Gastroesophageal sphincter (tissue), 3 donors: ENCODE measurements at regions not wholly inside any gene's neighbourhood (a gene's known extent, or its start where the extent isn't known, plus 50 kb on each side); places are given as distances from the start of the nearest gene placed in this dataset.

ENCODE experiments used
- EP300 ChIP-seq: sonication (generic); formaldehyde crosslinking; IDR thresholded peaks from one replicate; pipeline ENCODE4 v1.6.1; 2017; ENCODE audit warnings: antibody characterized with exemption, mild to moderate bottlenecking
- POLR2AphosphoS5 ChIP-seq: sonication (generic); formaldehyde crosslinking; IDR thresholded peaks from one replicate; pipeline ENCODE4 v1.6.1; 2017; ENCODE audit warnings: antibody characterized with exemption
- TF ChIP-seq, protein P1 (sequence below), 4 experiments: fragments of 200-600 bp in 2 of 4; fragments of 450-650 bp in 2 of 4; sonication (generic) in 1 of 4; IDR thresholded peaks; one replicate each; pipeline ENCODE4 v1.5.1; 2017 to 2019; ENCODE audit warnings: antibody characterized with exemption in 4 of 4, mild to moderate bottlenecking in 2 of 4, moderate library complexity in 2 of 4

DNA sequence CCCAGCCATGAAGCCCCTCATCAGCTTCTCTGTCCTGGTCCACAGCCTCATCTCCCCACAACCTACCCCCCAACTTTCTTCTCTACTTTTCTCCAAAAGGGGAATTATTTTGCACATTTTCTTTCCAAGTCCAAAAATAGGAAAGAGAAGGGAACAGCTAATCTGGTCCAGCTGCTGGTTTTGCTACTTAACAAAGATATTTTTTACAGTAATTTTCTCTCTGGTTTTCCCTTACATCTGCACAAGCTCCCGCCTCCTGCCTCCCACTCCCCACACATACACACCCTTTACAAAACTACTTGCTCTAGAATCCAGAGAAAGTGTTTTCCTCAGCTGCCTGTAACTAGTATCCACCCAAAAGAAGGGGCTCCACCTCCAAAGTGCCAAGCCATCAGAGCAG, 177.2 kb downstream of the POLR2M start:
- TF ChIP-seq, protein P1, sequence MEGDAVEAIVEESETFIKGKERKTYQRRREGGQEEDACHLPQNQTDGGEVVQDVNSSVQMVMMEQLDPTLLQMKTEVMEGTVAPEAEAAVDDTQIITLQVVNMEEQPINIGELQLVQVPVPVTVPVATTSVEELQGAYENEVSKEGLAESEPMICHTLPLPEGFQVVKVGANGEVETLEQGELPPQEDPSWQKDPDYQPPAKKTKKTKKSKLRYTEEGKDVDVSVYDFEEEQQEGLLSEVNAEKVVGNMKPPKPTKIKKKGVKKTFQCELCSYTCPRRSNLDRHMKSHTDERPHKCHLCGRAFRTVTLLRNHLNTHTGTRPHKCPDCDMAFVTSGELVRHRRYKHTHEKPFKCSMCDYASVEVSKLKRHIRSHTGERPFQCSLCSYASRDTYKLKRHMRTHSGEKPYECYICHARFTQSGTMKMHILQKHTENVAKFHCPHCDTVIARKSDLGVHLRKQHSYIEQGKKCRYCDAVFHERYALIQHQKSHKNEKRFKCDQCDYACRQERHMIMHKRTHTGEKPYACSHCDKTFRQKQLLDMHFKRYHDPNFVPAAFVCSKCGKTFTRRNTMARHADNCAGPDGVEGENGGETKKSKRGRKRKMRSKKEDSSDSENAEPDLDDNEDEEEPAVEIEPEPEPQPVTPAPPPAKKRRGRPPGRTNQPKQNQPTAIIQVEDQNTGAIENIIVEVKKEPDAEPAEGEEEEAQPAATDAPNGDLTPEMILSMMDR (IDR thresholded peaks at IDR 0.05): no peak
- TF ChIP-seq EP300: no peak
- TF ChIP-seq POLR2AphosphoS5: no peak
